GM21526 (cell line): ENCODE measurements at regions not wholly inside any gene's neighbourhood (a gene's known extent, or its start where the extent isn't known, plus 50 kb on each side); places are given as distances from the start of the nearest gene placed in this dataset.
A peak's percentile ranks its signal among the peaks of the same experiment; 100 is the strongest.

ENCODE experiments used
- ATAC-seq: cut with Tn5 transposase; IDR thresholded peaks from one replicate; pipeline ENCODE4 v1.9.1; 2021; ENCODE audit warnings: moderate library complexity; ENCODE audit not compliant: unreplicated experiment, low FRiP score

DNA sequence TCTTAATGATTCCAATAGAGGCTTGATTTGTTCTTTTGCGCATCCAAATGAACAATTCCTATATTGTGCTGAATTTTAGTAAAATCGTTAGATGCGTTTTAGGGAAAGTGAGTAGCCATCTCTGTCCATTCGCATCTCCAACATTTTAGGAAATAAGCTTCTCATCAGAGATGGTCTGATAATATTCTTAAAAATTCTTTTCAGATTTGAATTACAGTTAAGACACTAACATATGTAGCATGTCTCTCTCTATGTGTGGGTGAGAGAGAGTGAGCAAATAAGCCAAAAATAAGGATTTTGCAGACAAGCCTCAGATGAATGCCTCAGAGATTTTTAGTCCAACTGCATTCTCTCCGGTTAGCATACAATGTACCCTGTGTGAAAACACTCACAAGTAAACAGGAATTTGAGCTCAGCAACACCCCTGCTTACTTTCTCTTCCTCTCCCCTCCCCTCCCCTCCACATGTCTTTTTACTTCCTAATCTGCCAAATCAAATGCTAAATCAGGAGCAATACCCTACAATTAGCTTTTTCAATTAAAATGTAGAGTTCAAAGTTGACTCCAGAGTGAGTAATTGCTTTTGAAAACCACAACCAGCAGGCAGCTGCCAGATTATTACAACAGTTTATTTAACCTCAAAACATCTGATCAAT lies 354.4 kb downstream of the CRPPA start:
- no peak for ATAC-seq

- ATAC-seq: no peak
Observed at GRCh38 chr7:16065939-16066338, 355.4 kb downstream of the CRPPA start.

DNA sequence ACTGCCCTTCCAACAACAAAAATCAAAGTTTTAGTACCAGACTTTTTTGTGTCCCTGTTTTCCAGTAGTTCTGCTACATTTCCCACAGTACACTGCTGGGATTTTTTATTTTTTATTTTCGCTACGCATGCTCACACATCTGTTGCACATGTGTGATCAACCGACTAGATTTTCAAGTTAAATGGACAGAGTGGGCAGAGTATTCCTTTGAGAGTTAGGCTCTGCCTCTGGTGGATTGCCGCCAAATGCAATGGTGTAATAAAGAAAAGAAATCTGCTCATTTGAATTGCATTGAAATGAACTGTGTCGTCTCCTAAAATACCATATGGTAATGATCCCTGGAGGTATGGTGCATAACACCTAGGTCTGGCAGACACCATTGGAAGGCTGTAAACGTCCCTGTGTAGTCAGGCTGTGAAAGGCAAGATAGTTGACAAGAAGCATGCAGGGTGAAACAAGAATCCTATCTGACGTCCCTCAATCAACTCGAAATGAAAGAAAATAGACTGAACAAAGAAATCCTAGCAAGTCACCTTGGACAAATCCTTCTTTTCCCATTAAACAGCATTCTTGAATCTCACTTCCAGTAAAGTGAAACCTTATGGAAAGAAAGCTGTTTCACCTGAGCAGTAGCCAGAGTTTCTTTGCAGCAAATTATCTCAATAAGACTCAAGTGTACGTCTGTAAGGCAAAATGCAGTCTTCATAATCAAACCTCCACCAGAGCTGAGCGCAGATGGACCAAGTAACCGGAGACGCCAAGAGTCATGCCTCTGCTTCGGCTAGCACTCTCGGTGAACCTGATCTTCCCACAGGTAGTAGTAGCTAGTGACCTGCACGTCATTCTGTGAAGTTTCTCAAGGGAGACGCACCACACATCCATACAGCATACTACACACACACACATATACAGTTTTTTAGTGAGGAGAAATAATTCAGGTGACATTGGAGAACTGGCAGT lies 357.3 kb downstream of the CRPPA start:
- ATAC-seq: no peak

- ATAC-seq: no peak
Observed at GRCh38 chr7:16063221-16063620, 358.1 kb downstream of the CRPPA start.

DNA sequence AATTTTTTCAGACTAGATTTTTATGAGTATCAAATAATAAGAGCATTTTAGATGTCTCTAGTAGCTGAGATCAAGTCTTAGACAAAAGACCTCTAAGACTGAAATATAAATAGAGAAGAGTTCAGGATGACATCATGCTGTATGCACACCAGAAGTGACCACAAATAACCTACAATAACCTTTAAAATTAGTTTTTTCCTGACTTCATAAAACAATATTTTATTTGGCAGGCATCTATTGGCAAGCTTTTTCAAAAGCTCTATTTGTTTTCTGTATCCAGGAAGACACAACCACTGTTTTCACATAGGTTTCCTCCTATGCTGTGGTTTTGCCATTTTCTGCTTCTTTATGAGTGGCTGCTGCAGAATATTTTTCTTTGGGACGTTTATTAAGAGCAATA lies 359.1 kb downstream of the CRPPA start:
- no peak for ATAC-seq

DNA sequence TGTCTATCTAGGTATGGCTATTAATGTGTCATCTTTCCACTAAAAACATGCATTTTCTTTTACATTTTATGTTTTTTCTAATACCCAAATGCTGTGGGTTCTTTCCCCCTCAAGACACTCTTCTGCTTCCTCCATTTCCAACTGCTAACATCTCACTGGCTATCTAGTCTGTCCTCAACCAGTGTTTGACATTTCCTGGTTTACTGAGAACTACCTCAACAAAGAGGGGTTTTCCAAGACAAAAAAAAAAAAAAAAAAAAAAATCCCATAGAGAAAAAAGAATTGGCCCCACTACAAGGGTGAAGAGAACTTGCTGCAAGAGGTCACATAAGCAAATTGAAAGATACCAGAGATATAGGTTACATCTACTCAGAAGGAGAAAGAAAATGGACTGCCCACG lies 359.7 kb downstream of the CRPPA start:
- no peak for ATAC-seq

DNA sequence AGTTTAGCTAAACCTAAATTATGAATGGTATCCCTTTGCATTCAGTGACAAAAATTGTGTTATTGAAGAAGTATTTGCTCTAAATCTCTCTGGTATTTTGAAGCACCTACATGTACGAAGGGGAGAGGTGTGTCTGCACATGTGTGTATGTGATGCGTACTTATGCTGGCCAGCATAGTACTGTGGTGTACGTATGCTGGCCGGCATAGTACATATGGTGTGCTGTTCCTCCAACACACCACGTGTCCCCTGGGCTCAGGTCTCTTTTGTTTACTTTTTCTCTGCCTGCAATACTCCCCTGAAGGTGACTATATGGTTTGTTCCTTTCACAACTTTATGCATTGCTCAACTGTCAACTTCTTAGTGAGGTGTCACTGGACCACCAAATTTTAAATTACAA lies 360.3 kb downstream of the CRPPA start:
- ATAC-seq: no peak

GRCh38 chr7:16060502-16060901 lies 360.8 kb downstream of the CRPPA start:
- ATAC-seq: no peak

DNA sequence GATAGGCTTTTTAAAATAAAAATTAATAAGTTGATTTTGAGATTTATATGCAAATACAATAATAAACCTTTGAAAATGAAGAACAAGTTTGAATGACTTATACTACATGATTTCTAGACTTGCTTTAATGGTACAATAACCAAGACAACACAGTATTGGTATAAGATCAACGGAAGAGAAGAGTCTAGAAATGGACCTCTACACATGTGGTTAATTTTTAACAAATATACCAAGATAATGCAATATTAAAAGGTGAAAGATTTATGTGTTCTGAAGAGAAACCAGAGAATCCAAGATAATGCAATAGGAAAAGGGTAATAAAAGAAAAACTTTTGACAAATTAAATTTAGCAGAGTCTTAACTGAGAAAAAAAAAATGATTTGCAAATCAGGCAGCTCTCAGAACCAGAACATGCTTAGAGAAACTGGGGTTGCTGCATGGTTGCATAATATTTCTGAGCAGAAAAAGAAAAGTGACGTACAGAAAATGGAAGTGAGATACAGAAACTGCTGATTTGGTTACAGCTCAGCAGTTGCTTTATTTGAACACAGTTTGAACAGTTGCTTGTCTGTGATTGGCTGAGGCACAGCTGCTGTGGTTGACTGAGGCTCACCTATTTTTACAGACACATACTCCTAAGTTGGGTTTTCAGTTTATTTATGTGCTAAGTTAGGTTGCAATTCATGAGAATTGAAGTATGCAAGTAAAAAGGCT lies 365.9 kb downstream of the CRPPA start:
- ATAC-seq: peak; percentile 75

DNA sequence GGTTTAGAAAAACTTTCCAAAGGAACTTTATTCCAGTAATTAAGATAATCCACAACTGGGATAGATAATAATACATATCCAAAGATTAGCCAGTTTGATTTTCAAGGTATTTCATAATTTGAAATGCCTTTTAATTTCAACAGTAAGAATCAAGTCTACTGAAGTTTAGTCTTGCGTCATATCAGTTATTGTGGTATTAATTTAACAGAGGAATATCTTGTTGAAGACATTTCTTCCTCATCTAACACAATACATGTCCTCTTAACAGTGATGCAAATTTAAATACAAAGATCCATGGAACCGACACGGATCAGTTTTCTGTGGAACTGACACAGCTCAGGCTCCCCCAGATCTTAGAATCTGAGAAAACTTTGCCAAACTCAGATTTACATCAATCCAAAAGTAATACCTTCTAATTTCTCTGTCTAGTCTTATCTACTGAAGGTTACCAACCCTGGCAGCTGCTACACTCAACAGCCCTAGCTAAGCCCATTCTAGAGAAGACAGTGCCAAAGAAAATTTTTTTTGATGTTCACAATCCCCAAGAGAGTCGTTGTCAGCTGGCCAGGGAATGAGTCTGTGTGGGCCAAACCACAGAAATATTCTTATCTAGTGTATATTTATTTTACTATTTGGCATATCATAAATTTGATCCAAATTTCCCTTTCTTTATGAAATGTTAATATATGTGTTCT lies 365.2 kb upstream of the MEOX2 start:
- ATAC-seq: no peak

DNA sequence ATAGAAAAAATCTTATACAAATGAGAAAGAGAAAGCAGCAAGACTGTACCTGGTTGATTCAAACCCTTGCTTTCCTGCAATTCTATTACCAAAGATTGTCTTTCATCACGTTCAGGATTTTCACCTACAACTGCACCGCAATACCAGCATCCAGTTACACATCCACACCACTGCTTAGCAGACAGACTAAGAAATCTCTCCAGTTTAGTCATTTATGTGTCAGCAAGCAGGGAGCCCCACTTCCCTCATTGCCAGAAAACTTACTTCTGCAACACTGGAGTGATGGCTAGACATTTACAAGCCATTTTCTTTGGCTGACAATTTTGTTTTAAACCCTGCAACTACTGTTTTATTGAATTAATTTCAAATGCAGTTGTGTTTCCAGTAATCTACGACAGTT lies 359.6 kb upstream of the MEOX2 start:
- no peak for ATAC-seq

DNA sequence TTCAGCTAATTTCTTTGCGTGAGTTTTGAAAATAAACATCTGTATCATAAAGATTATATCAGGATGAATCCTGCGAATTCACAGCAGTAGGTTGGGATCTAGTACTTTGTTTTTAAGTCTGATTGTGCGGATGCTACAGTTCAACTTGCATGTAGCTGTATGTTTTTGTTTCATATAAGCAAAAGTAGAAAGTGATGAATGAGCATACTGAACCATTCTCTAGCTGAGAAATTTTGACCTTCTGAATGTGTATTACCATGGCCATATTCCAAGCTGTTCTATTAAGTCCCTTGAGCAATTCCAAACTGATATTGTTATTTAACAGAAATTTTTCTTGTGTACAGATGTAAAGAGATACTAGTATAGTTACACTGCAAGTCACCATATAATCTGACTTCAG lies 358.8 kb upstream of the MEOX2 start:
- ATAC-seq: no peak

- no peak for ATAC-seq
Observed at GRCh38 chr7:16044645-16045044, 358.2 kb upstream of the MEOX2 start.

- ATAC-seq: no peak
Observed at GRCh38 chr7:16040346-16040745, 353.9 kb upstream of the MEOX2 start.

DNA sequence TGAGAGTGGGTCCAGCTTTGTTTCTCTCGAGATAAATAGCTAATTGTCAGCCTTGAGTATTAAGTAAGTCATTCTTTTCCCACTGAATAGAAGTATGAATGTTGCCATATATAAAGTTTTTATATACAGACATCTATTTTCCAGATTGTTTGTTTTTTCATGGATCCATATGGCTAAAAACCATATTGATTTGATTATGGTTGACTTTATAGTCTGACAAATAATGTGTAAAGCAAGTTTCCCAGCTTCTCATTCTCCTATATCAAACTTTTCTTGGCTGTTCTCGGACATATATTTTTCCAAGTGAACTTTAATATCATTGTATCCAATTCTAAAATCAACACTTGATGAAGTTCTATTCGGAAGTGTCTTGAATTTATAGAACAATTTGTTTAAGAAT lies 352.4 kb upstream of the MEOX2 start:
- no peak for ATAC-seq

DNA sequence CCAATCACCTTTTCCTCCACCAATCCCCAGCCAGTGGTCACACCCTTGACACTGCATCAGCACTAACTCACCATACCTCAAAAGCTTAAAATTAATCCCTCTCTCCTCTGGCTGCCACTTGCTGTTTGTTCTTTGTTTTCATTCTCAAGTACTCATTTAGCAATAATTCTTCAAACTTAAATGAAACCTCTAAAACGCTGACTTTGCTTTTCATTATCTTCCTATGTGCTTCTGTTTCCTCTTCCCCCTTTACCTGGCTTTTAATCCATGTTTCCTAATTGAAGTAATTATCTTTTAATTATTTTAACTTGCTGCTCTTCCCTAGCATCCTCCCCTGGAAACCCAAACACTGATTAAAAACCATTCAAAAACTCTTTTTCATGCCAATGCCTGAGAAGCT lies 348.9 kb upstream of the MEOX2 start:
- no peak for ATAC-seq

- ATAC-seq: no peak
Observed at GRCh38 chr7:16034866-16035265, 348.4 kb upstream of the MEOX2 start.

- no peak for ATAC-seq
Observed at GRCh38 chr7:16034353-16034752, 347.9 kb upstream of the MEOX2 start.

- ATAC-seq: no peak
Observed at GRCh38 chr7:16033233-16033632, 346.8 kb upstream of the MEOX2 start.

- no peak for ATAC-seq
Observed at GRCh38 chr7:16028636-16029035, 342.2 kb upstream of the MEOX2 start.

- ATAC-seq: no peak
Observed at GRCh38 chr7:16028103-16028502, 341.6 kb upstream of the MEOX2 start.
